NCI-H345 treated with DMSO at 0.1 percent for 48 hours (cell line): ENCODE measurements at regions not wholly inside any gene's neighbourhood (a gene's known extent, or its start where the extent isn't known, plus 50 kb on each side); places are given as distances from the start of the nearest gene placed in this dataset.

Experiments used
- DNase-seq: peaks from one replicate; lab custom pipeline; 2025; ENCODE audit not compliant: unreplicated experiment; lab: John Stamatoyannopoulos, UW

DNA sequence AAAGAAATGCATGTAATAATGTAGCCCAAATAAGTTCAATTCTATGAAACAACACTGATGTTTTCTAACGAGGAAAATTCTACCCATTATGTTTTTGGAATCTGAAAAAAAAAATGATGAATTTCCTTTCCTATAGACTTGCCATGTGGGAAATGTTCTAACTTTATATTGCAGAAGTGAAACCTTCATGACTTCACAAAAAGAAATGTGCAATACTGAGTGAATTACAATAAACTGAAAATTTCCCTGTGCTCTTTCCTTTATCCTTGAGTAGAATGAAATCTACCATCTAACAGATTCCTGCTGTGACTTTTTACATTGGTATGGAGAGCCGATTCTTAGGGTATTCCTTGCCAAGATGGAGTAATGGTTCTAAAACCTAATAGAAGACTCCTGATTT is 1622.5 kb downstream of the MAT2B start:
- no peak for DNase-seq

DNA sequence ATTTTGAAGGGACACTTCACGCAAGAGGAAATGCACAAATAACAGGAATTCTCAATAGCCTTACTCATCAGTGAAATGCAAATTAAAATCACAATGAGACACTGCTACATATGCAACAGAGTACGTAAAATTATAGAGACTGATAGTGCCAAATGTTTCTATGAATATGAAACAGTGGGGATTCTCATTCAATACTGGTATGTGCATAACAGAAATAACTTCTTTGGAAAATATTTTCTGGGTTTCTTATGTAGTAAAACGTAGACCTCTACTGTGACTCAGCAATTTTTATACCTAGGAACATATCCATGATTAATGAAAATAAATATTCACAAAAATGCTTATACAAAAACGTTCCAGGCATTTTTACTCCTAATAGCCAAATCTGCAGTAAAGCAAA is 1625.2 kb downstream of the MAT2B start:
- DNase-seq = no peak

DNA sequence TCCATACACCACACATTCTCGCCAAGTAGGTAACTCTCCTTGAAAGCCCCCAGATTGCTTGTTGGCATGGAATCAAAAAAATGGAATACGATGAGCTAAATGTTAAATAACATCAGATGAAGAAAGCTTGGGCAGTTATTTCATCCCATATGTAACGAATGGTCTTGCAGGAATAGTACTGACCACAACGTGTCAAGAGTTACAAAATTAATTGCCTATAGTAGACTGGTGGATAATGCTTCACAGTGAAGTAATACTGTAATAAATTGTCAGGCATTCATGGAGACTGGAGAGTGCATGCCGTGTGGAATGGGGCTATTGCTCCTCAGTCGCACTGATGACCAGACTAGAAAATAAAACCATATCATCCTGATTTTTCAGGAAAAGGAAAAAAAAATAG is 1628.7 kb downstream of the MAT2B start:
- DNase-seq = no peak

DNA sequence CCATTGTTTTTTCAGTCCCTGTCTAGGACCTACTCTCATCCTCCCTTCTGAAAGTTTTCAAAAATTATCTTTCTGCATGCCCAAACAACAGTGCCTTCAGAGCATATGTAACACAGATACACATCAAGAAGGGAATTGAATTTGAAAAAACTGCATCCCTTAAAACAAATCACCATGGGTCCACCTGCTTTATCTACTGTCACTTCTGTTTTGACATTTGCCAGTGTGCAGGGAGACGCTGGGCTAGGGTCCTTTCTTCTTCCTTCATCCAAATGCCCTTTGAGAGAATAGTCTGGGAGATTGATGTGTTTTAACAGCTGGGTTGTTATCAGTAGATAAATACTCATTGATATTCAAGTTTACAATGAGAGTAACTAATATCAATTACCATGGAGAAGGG is 1630.1 kb downstream of the MAT2B start:
- no peak for DNase-seq

DNA sequence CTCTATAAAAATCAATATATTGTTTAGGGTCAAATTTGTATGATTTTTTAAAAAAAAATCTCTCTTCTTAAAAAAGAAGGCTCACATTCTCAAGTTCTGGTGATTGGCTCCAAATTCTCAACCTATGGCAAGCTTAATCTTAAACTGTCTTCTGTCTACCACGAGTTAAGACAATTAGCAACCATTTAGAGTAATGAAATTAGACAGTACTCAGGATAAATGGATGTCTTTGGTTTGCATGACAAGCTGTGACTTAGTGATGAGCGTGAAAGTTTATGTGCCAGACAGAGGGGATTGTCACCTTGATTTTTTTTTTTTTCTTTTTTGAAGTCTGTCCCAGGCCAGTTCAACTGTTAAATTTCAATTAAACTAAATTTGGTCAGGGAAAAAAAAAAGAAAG is 1632.3 kb downstream of the MAT2B start:
- DNase-seq = no peak

DNA sequence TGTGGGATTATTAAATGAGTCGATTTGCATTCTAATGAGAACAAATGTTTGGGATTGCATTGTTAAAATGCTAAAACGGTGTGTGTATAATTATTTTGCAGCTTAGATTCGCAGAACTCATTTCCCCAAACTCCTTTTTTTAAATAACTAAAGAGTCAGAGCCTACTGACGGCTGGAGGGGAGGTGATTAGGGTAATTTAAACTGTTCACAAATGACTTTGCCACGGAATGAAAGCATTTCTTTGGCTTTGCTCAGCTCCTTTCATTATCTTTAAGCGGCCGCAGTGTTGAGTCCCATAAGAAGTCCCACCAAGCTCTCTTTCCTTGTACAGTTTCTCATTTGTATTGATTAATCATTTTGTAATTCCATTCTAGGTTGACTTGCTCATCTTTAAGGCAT is 1632.8 kb downstream of the MAT2B start:
- DNase-seq = no peak

DNA sequence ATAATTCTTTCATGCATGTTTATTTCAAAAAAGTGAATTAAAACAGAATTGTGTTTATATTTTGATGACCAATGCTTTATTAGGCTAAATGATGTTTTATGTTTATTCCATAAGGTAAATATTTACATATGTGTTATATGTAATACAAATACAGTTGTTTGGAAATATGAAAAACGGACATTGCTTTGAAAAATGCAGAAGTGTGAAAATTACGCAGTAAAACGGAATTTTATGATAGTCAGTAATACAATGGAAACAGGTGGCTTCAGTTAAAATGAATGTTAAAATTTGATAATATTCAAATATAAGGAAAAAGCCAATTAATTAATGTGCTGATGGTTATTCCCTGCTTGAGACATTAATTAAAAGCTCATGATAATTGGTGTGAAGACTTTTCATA is 1633.8 kb downstream of the MAT2B start:
- DNase-seq = no peak

DNA sequence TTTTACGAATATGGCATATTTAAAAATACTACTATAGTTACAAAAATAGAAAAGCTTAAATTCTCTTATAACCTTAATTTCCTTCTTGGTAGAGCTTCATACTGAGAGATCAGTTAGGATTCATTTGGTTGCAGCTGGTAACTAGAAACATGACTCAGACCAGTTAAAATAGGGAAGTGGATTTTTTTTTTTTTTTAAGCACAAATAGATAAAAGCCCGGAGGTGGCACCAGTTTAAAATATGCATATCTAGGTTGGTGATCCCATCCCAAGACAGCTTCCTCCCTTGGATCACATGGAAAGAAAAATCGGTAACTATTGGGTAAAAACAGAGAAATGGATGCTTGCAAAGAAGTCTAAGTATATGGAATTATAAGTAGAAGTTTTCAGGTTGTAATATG is 1634.3 kb downstream of the MAT2B start:
- no peak for DNase-seq

DNA sequence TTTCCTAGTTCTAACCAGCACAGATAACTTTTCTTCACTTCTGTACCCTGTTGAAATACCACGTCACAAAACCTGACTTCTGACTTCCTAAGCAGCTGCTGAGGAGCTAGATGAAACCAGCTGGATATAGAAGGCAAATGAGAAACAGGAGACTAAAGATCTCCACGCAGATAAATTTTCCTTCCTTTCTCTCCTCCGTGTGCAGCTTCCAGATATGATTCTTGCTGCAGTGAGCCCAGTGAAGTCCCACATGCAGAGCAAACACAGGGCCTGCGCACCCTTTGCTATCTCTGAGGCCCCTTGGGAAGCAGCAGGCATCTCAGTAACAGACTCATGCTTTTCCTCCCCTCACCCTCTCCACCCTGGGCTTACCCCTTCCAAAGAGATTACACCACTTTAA is 1638.3 kb downstream of the MAT2B start:
- no peak for DNase-seq

DNA sequence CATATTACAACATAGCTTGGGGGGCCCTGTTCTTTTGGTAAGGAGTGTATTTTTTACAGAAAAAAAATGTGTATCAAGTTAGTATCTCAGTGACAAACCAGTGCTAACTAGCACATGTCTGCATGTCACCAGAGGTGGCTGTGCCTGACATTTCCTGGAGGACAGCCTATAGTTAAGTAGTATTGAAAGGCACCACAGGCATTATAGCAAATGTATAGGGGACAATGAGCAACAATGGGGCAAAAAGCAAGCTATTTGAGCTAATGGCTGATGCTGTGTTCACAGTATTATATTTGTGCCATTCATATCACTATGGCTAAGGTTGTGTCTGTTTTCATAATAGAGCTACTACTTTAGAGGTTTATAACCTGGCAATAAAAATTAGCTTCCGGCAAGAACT is 1644.0 kb downstream of the MAT2B start:
- no peak for DNase-seq

DNA sequence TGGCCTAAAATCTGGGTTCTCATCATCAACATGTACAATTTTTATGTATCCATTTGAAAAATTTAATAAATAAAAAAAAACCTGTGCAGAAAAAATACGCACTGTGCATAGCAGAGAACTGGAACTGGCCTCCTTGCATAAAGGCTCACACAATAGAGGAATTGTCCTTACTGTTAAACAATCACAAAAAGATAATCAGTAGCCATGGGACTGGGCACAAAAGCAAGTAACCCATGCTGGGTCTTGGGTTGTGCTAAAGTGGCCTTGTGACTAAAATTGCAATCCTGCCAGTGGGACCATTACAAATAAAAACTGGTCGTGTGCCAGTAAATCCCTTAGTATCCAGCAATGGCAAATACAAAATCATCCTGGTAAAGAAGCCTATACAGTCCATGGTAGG is 1646.6 kb downstream of the MAT2B start:
- DNase-seq = no peak

DNA sequence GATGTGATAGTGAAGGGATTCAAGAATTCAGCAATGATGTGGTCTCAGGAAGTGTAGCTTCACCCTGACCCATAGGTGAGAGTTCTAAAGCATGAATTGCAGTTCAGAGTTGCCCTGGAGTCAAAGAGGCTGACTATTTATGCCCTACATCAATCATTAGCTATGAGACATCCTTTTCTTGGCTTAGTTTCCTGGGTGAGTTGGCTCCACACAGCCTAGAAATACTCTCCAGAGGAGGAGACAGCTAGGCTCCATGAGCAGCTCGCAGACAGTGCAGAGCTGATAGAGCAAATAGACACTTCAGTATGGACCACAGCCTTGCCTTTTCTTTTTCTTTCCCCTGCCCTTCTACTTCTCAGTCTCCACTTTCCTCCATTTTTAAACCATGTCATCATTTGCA is 1651.8 kb downstream of the MAT2B start:
- DNase-seq = no peak

DNA sequence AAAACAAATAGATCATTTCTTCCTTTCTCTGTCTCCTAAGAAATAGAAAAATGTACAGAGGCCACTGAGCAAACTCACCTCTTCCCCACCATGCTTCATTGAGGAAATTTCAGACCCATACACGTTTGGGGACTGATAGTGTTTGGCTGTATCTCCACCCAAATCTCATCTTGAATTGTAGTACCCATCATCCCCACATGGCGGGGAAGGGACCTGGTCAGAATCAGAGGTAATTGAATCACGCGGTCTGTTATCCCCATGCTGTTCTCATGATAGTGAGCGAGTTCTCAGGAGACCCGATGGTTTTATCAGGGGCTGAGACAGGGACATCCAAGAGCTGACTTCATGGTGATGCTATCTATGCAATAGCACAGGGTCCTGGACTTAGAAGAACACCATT is 1655.8 kb downstream of the MAT2B start:
- DNase-seq = no peak

DNA sequence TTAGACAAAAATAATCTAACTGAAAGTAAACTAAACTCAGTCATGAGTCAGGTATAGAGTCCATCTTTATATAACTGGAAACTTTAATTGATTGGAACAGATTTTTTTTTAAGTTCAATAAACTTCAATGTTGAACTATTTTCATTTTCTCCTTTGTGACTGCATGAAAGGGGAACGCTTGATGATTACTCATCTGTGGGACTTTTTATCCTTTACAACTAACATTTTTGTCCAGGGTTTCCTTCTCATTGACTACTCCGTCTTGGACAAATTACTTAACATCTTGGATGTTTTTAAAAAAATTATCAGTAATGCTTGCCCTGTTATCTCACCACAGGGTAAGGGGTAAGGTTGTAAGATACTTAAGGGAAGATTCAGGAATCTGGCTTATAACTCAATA is 1658.4 kb downstream of the MAT2B start:
- DNase-seq = no peak

DNA sequence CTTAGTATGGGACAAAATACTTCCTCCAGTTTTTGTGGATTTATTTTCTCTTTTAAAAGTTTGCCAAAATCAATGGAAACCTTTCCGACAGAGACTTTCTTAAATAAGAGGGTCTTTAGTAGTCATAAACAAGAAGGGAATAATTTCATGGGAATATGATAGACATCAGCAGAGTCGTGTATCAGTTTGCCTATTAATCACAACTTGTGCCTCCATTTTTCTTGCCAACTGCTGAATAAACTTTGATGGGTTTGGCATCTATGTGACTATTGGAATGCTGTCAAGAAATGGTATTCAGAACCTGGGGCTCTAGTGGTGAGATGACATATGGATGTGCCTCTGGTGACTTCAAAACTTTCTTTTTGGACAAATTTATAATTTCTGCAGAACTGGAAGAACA is 1668.2 kb downstream of the MAT2B start:
- DNase-seq = no peak

DNA sequence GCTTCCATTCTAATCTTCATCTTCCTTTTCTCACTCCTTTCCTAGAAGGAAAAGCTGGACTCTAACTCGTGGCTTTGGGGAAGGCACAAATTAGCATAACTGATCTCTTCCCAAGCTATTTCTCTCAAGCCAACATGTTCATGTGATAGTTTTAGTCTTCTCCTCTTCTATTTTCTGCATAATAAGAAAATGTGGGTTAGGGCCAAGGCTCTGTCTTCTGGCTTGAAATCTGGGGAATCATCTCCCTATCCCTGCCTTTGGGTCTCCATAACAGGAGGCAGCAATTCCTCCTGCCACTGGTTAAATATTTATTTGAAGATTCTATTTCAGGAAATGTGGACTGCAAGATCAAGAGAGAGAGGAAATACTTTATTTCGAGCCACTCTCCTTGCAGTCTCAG is 1669.6 kb downstream of the MAT2B start:
- no peak for DNase-seq

DNA sequence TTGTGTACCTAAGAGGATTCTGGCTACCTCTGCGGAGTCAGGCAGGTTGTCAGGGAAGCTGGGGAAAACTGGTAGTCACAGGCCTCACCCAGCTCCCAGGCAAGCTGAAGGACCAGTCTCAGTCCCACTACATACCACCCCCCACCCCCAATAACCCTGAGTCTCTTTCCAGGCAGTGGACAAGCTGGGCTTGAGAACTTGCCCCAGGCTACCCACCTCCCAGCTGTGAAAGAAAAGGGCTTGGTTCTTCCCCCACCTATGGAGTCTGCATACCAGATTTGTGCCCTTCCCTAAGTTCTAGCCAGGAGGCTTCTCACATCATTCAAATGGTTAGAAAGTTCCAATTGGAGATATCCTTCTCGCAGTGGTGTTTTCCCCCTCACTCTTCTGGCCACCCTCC is 1678.8 kb downstream of the MAT2B start:
- no peak for DNase-seq

DNA sequence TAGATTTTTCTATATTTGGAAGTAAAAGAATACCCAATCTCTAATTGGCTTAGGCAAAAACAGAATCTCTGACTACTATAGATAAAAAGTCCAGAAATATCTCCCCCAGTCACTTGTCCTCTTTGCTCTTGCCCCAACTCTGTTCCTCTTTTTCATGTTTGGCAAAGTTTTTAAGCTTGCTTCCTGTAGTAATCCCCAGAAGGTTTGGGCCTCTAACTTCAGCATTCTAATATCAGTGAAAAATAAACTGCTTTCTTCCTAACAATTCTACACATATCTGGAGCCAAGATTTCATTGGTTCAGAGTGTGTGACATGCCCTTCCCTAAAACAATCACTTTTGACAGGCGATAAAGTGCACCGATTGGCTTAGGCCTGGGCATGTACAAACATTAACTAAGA is 1680.3 kb downstream of the MAT2B start:
- DNase-seq = no peak

DNA sequence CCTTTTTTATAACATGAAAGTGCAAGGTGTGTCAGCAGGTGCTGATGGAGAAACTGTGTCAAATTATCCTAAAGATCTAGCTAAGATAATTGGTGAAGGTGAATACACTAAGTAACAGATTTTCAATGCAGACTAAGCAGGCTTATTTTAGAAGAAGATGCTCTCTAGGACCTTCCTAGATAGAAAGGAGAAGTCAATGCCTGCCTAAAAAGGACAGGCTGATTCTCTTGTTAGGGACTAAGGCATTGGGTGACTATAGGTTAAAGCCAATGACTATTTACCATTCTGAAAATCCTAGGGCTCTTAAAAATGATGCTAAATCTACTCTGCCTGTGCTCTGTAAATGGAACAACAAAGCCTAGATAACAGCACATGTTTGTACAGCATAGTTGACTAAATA is 1682.4 kb downstream of the MAT2B start:
- DNase-seq = no peak

DNA sequence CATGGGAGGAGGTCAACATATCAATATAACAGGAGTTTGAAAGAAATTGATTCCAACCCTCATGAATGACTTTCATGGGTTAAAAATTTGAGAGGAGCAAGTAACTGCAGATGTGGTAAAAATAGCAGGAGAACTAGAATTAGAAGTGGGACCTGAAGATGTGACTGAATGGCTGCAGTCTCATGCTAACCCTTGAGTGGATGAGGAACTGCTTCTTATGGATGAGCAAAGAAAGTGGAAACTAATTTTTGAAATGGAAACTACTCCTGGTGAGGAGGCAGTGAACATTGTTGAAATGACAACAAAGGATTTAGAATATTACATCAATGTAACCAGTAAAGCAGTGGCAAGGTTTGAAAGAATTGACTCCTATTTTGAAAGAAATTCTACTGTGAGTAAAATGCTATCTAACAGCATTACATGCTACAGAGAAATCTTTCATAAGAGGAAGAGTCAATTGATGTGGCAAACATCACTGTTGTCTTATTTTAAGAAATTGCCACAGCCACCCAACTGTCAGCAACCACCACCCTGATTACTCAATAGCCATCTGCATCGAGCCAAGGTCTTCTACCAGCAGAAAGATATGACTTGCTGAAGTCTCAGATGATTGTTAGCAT is 1683.2 kb downstream of the MAT2B start:
- no peak for DNase-seq

DNA sequence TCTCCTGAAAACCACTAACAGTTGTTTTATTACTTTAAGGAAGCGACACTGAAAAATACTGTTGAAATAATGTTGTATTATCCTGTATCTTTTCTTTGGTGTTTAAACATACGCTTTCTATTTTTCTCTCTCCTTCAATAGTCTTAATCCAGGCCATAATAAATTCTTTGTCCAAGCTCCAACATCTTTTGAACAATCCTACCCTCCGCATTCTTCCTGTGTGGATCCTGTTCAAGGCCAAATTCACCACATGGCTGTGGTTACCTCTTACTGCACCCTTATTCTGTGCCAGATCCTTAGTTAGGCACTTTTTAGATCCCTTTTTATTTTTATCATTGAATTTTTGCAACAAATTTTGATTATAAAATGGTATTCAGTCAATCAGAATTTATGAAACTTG is 1691.5 kb downstream of the MAT2B start:
- no peak for DNase-seq

DNA sequence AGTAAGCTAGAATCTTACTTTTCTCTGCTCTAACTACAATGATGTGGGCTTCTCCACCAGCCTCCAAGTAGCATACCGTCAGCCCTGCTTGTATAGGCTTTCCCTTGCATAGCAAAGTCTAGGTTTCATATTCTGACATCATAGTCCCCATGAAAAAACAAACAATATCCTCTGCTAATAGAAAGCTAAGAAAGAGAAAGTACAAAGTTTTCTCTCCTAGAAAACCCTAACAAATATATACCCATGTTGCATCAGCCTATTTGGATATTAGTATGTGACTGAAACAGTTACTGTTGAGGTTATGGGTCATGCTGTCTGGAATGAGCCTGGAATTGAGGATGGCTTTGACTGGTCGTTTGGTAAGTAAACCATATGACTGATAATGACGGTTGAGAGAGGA is 1696.0 kb downstream of the MAT2B start:
- no peak for DNase-seq

DNA sequence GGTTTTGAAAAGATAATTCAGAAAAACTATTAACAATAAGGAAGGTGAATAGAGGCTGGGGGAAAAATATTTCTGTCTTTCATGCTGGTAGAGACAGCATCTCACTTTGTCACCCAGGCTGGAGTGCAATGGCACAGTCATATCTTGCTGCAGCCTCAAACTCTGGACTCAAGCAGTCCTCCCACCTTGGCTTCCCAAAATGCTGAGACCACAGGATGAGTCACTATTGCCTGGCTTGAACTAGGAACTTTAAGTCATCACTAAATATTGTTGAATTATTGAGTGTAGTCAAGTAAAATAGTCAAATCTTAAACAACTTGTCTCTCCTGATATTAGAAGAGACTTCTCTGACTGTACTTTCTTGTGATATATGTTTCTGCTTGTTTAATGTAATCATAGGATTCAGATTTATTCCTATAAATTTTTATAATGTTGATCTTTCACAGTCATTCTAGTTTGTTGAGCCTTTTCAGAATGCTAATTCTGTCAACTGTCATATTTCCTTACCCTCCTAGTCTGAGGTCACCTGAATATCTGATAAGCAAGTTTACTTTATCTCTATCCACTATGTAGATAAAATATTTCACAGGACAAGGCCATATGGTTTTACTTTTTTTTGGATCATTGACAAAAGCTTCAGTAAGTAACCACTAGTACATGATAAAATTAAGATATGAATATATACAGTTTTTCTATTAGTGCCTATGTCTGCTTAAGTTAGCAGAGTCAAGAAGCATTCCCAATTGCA is 1696.5 kb downstream of the MAT2B start:
- DNase-seq = no peak
